SU-DHL-6 (cell line): ENCODE measurements at regions not wholly inside any gene's neighbourhood (a gene's known extent, or its start where the extent isn't known, plus 50 kb on each side); places are given as distances from the start of the nearest gene placed in this dataset.

ENCODE experiments used
- H2AFZ ChIP-seq: fragments of 200-600 bp; sonication (generic); 2 replicates; pipeline ENCODE4 v1.6.1; 2014; ENCODE audit warnings: low read depth, mild to moderate bottlenecking, moderate library complexity, mixed read lengths, antibody characterized with exemption, low read length; ENCODE audit not compliant: severe bottlenecking
- H3F3A ChIP-seq: fragments of 200-600 bp; shearing (Covaris generic); 2 replicates; pipeline ENCODE4 v1.6.0; 2016; ENCODE audit warnings: antibody characterized with exemption, mild to moderate bottlenecking; ENCODE audit not compliant: insufficient read depth
- H3K27ac ChIP-seq: fragments of 200-600 bp; sonication (generic); 2 replicates; pipeline ENCODE4 v1.5.1; 2016; ENCODE audit warnings: low read depth, mild to moderate bottlenecking, low read length, moderate library complexity, mixed read lengths
- H3K27me3 ChIP-seq: fragments of 200-600 bp; sonication (generic), shearing (Covaris generic); 2 replicates; pipeline ENCODE4 v1.6.0; 2014; ENCODE audit warnings: mild to moderate bottlenecking, low read length
- H3K36me3 ChIP-seq: fragments of 200-600 bp; sonication (generic); 2 replicates; pipeline ENCODE4 v1.6.1; 2014; ENCODE audit warnings: mild to moderate bottlenecking, low read length, mixed read lengths
- H3K4me2 ChIP-seq: fragments of 300-600, 200-600 bp; shearing (Covaris generic), sonication (generic); 2 replicates; pipeline ENCODE4 v1.6.0; 2014; ENCODE audit warnings: low read length, low read depth, mild to moderate bottlenecking; ENCODE audit not compliant: poor library complexity, severe bottlenecking
- H3K4me3 ChIP-seq: fragments of 200-600 bp; sonication (generic); 2 replicates; pipeline ENCODE4 v1.5.1; 2014; ENCODE audit warnings: antibody characterized with exemption, low read length, mild to moderate bottlenecking, mixed read lengths; ENCODE audit not compliant: insufficient read depth, poor library complexity, severe bottlenecking
- H3K79me2 ChIP-seq: fragments of 200-600 bp; sonication (generic); 2 replicates; pipeline ENCODE4 v1.6.1; 2014; ENCODE audit warnings: mild to moderate bottlenecking, low read length, moderate library complexity; ENCODE audit not compliant: insufficient read depth
- H3K9ac ChIP-seq: fragments of 200-600 bp; sonication (generic); 2 replicates; pipeline ENCODE4 v1.7.0; 2014; ENCODE audit warnings: mild to moderate bottlenecking, low read length
- H3K9me2 ChIP-seq: fragments of 200-600 bp; sonication (generic); replicated peaks from 2 replicates; pipeline ENCODE4 v1.6.1; 2014; ENCODE audit warnings: low read length; ENCODE audit not compliant: insufficient read depth
- H3K9me3 ChIP-seq: fragments of 200-600 bp; sonication (generic); 2 replicates; pipeline ENCODE4 v1.6.1; 2014; ENCODE audit warnings: low read length, mixed read lengths; ENCODE audit not compliant: insufficient read depth
- H4K20me1 ChIP-seq: fragments of 200-600 bp; sonication (generic); 2 replicates; pipeline ENCODE4 v1.6.1; 2014; ENCODE audit warnings: low read depth, mild to moderate bottlenecking, antibody characterized with exemption, low read length, moderate library complexity, mixed read lengths
- EZH2phosphoT487 ChIP-seq: fragments of 200-600 bp; sonication (generic), shearing (Covaris generic); conservative IDR thresholded peaks from 2 replicates; pipeline ENCODE4 v1.6.1; 2018; ENCODE audit warnings: mild to moderate bottlenecking, antibody characterized with exemption, low read length, moderate library complexity, mixed read lengths
- TF ChIP-seq, protein P1 (sequence below): fragments of 200-600 bp; sonication (generic); IDR thresholded peaks from one replicate; pipeline ENCODE4 v1.5.1; 2017; ENCODE audit warnings: antibody characterized with exemption, mild to moderate bottlenecking, low read length, moderate library complexity; ENCODE audit not compliant: insufficient read depth, poor library complexity, severe bottlenecking

DNA sequence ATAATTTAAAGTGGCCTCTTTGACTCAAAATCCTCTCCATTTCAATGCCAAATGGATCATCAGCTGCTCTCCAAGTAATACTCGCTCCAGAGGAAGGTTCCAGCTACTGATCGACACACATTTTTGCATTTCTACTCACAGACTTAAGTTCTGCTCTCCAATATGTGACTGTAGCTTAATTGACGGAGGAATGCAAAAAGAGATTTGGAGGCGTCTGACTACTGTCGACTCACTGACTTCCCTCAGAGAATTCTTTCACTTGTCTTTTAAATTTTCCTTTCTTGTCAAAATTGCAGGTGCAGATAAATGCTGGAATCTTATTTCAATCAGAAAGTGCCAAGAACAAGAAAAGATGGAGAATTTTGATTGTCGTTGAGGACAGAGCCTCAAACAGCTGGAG lies 84.1 kb upstream of the PAPOLG start:
- Histone ChIP-seq H3K9me3 (no peaks in the 10 kb centered on the region), H3K27me3 (no peaks in the 10 kb centered on the region), H3F3A (no peaks in the 10 kb centered on the region), H3K4me2 (no peak overlapping the region), H4K20me1 (no peaks in the 10 kb centered on the region), H2AFZ (no peak overlapping the region), H3K9ac (no peak overlapping the region), H3K9me2 (no peaks in the 10 kb centered on the region), H3K79me2 (no peaks in the 10 kb centered on the region), H3K4me3 (no peak overlapping the region), H3K36me3 (no peaks in the 10 kb centered on the region), H3K27ac (no peak overlapping the region)
- TF ChIP-seq EZH2phosphoT487: no peak
- TF ChIP-seq, protein P1, sequence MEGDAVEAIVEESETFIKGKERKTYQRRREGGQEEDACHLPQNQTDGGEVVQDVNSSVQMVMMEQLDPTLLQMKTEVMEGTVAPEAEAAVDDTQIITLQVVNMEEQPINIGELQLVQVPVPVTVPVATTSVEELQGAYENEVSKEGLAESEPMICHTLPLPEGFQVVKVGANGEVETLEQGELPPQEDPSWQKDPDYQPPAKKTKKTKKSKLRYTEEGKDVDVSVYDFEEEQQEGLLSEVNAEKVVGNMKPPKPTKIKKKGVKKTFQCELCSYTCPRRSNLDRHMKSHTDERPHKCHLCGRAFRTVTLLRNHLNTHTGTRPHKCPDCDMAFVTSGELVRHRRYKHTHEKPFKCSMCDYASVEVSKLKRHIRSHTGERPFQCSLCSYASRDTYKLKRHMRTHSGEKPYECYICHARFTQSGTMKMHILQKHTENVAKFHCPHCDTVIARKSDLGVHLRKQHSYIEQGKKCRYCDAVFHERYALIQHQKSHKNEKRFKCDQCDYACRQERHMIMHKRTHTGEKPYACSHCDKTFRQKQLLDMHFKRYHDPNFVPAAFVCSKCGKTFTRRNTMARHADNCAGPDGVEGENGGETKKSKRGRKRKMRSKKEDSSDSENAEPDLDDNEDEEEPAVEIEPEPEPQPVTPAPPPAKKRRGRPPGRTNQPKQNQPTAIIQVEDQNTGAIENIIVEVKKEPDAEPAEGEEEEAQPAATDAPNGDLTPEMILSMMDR: no peak

DNA sequence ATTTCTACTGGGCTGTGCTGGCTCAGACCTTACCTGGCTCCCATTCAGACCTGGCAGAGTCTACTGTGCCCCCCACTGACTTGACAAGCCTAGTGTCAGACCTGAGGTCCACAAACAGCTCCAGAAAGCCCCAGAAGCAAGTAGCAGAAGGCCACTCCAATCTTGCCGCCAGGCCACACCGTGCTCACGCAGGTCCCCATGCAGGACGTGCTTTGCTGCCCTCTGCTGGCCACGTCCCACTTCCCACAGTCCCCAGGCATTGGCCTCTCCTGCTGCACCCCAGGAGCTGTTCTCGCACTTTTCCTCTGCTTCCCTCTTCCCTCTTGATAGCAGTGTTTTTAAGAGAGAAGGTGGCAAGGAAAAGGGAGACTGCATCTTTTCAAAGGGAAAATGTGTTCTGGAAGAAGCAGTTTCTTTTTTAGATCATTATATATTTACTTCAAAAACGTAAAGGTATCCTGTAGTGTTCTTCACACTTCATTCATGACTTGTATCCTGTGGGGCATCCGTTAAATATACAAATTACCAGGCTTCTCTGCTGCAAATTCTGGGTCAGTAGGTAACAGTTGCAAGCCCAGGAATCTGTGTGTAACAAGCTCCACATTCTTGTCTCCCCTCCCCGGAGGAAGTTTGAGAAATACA lies 81.4 kb upstream of the PAPOLG start:
- no peak overlapping the region for H3K9ac ChIP-seq
- no peak overlapping the region for H2AFZ ChIP-seq
- no peak overlapping the region for H3K4me2 ChIP-seq

DNA sequence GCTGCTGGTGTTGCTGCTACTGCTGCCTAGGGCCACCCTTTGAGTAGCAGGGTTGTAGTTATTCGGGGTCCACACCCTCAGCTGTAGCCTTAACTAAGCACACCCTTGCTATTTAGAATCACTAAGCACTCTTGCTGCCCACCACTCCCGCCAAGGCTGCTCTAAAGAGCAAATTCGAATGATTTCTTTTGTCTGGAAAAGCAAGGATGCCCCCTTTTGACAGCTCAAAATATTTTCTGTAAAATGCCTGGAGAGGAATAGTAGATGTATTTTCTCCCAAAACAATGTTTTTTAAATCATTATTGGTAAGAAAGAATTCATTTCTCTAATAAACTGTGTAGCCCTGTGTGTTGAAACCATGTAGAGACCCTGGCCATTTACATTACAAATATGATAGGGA lies 80.8 kb upstream of the PAPOLG start:
- H3K9me3 ChIP-seq: no peaks in the 10 kb centered on the region
- H3K27me3 ChIP-seq: no peaks in the 10 kb centered on the region
- H4K20me1 ChIP-seq: no peaks in the 10 kb centered on the region
- no peak overlapping the region for H3K9ac ChIP-seq
- H2AFZ ChIP-seq: no peak overlapping the region
- no peak overlapping the region for H3K4me2 ChIP-seq
- no peaks in the 10 kb centered on the region for H3K36me3 ChIP-seq
- H3K4me3 ChIP-seq: no peak overlapping the region
- no peak overlapping the region for H3K27ac ChIP-seq
- no peaks in the 10 kb centered on the region for H3F3A ChIP-seq
- TF ChIP-seq, protein P1: no peak
- TF ChIP-seq EZH2phosphoT487: no peak
- no peaks in the 10 kb centered on the region for H3K79me2 ChIP-seq
- no peaks in the 10 kb centered on the region for H3K9me2 ChIP-seq

More for the DNA sequence above, 81.4 kb upstream of the PAPOLG start:
- no peaks in the 10 kb centered on the region for H3F3A ChIP-seq
- H3K36me3 ChIP-seq: no peaks in the 10 kb centered on the region
- no peaks in the 10 kb centered on the region for H3K27me3 ChIP-seq
- no peak overlapping the region for H3K27ac ChIP-seq
- no peak for TF ChIP-seq EZH2phosphoT487
- TF ChIP-seq, protein P1: peak; percentile 85
- H3K9me2 ChIP-seq: no peaks in the 10 kb centered on the region
- H4K20me1 ChIP-seq: no peaks in the 10 kb centered on the region
- H3K79me2 ChIP-seq: no peaks in the 10 kb centered on the region
- H3K4me3 ChIP-seq: no peak overlapping the region
- H3K9me3 ChIP-seq: no peaks in the 10 kb centered on the region
